IPS-15b (cell line): ENCODE measurements at regions not wholly inside any gene's neighbourhood (a gene's known extent, or its start where the extent isn't known, plus 50 kb on each side); places are given as distances from the start of the nearest gene placed in this dataset.

ENCODE experiments used
- H3K27me3 ChIP-seq: one replicate; pipeline ENCODE4 v1.6.1; 2013; ENCODE audit warnings: low read length; ENCODE audit not compliant: control insufficient read depth, insufficient read depth
- H3K36me3 ChIP-seq: one replicate; pipeline ENCODE4 v1.6.1; 2013; ENCODE audit warnings: low read length; ENCODE audit not compliant: control insufficient read depth, insufficient read depth
- H3K4me1 ChIP-seq: one replicate; pipeline ENCODE4 v1.6.1; 2013; ENCODE audit warnings: mild to moderate bottlenecking, low read length; ENCODE audit not compliant: control insufficient read depth, insufficient read depth
- H3K4me3 ChIP-seq: one replicate; pipeline ENCODE4 v1.5.1; 2013; ENCODE audit warnings: low read depth, low read length
- H3K9ac ChIP-seq: one replicate; pipeline ENCODE4 v1.6.1; 2013; ENCODE audit warnings: low read depth, mild to moderate bottlenecking, low read length
- H3K9me3 ChIP-seq: one replicate; pipeline ENCODE4 v1.6.1; 2013; ENCODE audit warnings: mild to moderate bottlenecking, low read length; ENCODE audit not compliant: control insufficient read depth, insufficient read depth

DNA sequence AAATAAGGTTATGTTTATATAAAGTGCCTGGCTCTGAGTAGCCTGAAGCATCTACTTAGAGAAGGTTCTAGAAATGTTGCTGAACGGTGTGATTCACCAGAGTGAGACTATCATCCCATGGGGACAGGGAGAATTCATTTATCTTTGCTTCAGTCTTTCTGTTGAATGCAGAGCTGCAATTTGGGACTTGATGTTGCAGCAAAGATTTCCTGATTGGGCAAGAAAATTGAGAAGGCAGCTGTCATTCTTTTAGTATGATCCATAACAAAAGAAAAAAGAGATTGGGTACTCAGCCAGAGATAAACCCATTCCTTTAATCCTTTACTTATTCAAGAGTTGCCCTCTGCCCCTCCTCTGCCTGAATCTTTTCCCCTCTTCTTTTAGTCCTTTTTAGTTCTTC, 456.3 kb upstream of the WWC1 start:
- Histone ChIP-seq H3K4me3 (no peak overlapping the region), H3K36me3 (no peaks in the 10 kb centered on the region), H3K9me3 (no peaks in the 10 kb centered on the region)

DNA sequence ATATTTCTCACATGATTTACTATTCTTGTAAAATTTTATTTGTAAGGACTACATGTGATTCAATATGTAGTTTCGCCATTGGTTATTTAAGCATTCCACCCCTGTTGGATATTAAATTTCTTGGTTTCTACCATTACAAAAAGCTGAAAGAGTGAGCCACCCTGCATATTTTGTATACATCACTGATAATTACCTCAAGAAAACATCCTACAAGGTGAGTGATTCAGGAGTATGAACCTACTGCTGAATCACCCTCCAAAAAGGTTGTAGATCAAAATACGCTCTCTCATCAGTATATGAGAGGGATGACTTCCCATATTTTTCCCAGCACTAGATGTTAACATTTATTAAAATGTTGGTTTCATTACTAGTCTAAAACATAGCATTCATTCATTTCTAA, 454.3 kb upstream of the WWC1 start:
- H3K4me1 ChIP-seq, result no peaks in the 10 kb centered on the region
- no peaks in the 10 kb centered on the region for H3K9me3 ChIP-seq
- no peaks in the 10 kb centered on the region for H3K27me3 ChIP-seq
- H3K4me3 ChIP-seq, result no peak overlapping the region
- H3K9ac ChIP-seq, result no peak overlapping the region
- H3K36me3 ChIP-seq, result no peaks in the 10 kb centered on the region

More for the DNA sequence above, 456.3 kb upstream of the WWC1 start:
- no peak overlapping the region for H3K9ac ChIP-seq
- H3K27me3 ChIP-seq, result no peaks in the 10 kb centered on the region
- no peaks in the 10 kb centered on the region for H3K4me1 ChIP-seq

DNA sequence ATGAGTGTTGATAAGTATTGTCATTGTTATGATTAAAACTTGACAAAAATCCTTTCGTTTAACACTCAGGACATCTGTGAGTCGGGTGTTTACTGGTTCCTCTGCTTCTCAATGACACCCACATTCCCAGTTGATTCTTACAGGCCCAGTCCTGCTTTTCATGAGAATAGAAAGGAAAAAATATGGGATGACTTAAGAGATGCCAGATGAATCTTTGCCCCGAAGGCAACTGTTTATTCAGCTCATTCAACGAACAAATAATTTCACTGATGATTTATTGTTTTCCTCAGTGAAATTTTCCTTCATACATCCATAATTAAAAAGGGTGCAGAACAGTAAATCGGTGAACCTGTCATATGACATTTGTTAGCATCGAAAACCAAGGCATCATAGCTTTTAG, 452.4 kb upstream of the WWC1 start:
- no peaks in the 10 kb centered on the region for H3K9me3 ChIP-seq
- no peaks in the 10 kb centered on the region for H3K27me3 ChIP-seq
- H3K36me3 ChIP-seq, result no peaks in the 10 kb centered on the region
- H3K9ac ChIP-seq, result no peak overlapping the region
- no peaks in the 10 kb centered on the region for H3K4me1 ChIP-seq
- H3K4me3 ChIP-seq, result no peak overlapping the region

GRCh38 chr5:167840527-167841130, 450.8 kb upstream of the WWC1 start:
- Histone ChIP-seq H3K27me3 (no peaks in the 10 kb centered on the region), H3K9me3 (no peaks in the 10 kb centered on the region), H3K4me1 (no peaks in the 10 kb centered on the region), H3K4me3 (no peak overlapping the region), H3K36me3 (no peaks in the 10 kb centered on the region), H3K9ac (no peak overlapping the region)

- Histone ChIP-seq H3K27me3 (no peaks in the 10 kb centered on the region), H3K4me3 (no peak overlapping the region), H3K9ac (no peak overlapping the region), H3K36me3 (no peaks in the 10 kb centered on the region), H3K4me1 (no peaks in the 10 kb centered on the region), H3K9me3 (no peaks in the 10 kb centered on the region)
Measured at GRCh38 chr5:167843881-167844572, 447.4 kb upstream of the WWC1 start.

- Histone ChIP-seq H3K9ac (no peak overlapping the region), H3K27me3 (no peaks in the 10 kb centered on the region), H3K4me1 (no peaks in the 10 kb centered on the region), H3K36me3 (no peaks in the 10 kb centered on the region), H3K9me3 (no peaks in the 10 kb centered on the region), H3K4me3 (no peak overlapping the region)
Measured at GRCh38 chr5:167845952-167846351, 445.5 kb upstream of the WWC1 start.

GRCh38 chr5:167849874-167850273, 441.6 kb upstream of the WWC1 start:
- H3K9me3 ChIP-seq, result no peaks in the 10 kb centered on the region
- H3K4me1 ChIP-seq, result no peaks in the 10 kb centered on the region
- H3K9ac ChIP-seq, result no peak overlapping the region
- H3K4me3 ChIP-seq, result no peak overlapping the region
- no peaks in the 10 kb centered on the region for H3K36me3 ChIP-seq
- H3K27me3 ChIP-seq, result no peaks in the 10 kb centered on the region

DNA sequence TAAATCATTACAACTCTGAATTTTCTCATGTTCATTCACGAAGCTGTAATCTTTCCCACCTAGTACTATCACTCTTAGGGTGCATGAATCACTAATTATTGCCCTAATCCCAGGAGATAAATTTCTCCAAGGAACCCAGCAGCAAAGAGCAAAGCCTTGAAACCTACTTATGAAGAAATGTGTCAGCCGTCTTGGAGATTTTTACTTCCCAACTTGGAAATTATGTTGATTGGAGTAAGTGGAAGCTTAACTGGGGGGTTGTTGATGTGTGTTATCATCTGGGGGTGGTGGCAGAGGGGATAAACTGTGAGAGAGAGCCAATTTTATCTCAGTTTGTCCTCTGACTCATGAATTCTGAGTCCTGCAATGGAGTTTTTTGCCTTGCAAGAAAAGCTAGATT, 440.5 kb upstream of the WWC1 start:
- no peaks in the 10 kb centered on the region for H3K36me3 ChIP-seq
- no peaks in the 10 kb centered on the region for H3K4me1 ChIP-seq
- H3K4me3 ChIP-seq, result no peak overlapping the region
- no peaks in the 10 kb centered on the region for H3K27me3 ChIP-seq
- H3K9ac ChIP-seq, result no peak overlapping the region
- H3K9me3 ChIP-seq, result no peaks in the 10 kb centered on the region

GRCh38 chr5:167851416-167851815, 440.0 kb upstream of the WWC1 start:
- H3K27me3 ChIP-seq, result no peaks in the 10 kb centered on the region
- H3K4me1 ChIP-seq, result no peaks in the 10 kb centered on the region
- H3K4me3 ChIP-seq, result no peak overlapping the region
- H3K9ac ChIP-seq, result no peak overlapping the region
- no peaks in the 10 kb centered on the region for H3K36me3 ChIP-seq
- H3K9me3 ChIP-seq, result no peaks in the 10 kb centered on the region

DNA sequence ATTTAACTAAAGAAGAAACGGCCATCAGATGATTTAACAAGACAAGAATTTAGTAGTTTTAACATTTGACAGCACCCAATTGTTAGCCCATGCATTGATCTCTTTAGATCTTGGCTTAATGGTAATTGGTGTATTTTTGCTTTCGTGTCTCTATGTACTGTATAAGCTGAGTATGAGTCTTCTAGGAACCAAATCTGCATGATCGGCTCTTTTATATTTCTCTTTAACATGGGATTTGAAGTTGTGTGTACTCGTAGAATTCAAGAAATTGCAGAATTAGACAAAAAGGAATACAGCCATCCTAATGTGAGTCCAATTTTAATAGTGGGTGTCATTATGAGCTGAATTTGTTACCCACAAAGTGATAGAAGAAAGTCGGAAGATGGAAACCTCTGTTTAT, 438.9 kb upstream of the WWC1 start:
- no peaks in the 10 kb centered on the region for H3K4me1 ChIP-seq
- no peaks in the 10 kb centered on the region for H3K9me3 ChIP-seq
- H3K27me3 ChIP-seq, result no peaks in the 10 kb centered on the region
- no peaks in the 10 kb centered on the region for H3K36me3 ChIP-seq
- H3K9ac ChIP-seq, result no peak overlapping the region
- no peak overlapping the region for H3K4me3 ChIP-seq

- Histone ChIP-seq H3K9me3 (no peaks in the 10 kb centered on the region), H3K4me3 (no peak overlapping the region), H3K4me1 (no peaks in the 10 kb centered on the region), H3K9ac (no peak overlapping the region), H3K27me3 (no peaks in the 10 kb centered on the region), H3K36me3 (no peaks in the 10 kb centered on the region)
Measured at GRCh38 chr5:167853421-167853820, 438.0 kb upstream of the WWC1 start.

- Histone ChIP-seq H3K4me1 (no peaks in the 10 kb centered on the region), H3K9ac (no peak overlapping the region), H3K27me3 (no peaks in the 10 kb centered on the region), H3K36me3 (no peaks in the 10 kb centered on the region), H3K4me3 (no peak overlapping the region), H3K9me3 (no peaks in the 10 kb centered on the region)
Measured at GRCh38 chr5:167855818-167856217, 435.6 kb upstream of the WWC1 start.
